Stimulated activated CD4-positive, alpha-beta T cell treated with anti-CD3 and anti-CD28 coated beads, Interleukin-15, amount 100 ng/mL, for 24 hours (primary cell): ENCODE measurements at regions not wholly inside any gene's neighbourhood (a gene's known extent, or its start where the extent isn't known, plus 50 kb on each side); places are given as distances from the start of the nearest gene placed in this dataset.
A peak's percentile ranks its signal among the peaks of the same experiment; 100 is the strongest.
"Not testable (repeated sequence)": the region's sequence is repeated elsewhere in the genome, so short reads cannot be mapped to it uniquely, and the experiment has no call there.

Experiments
- DNase-seq: peaks from one replicate; pipeline ENCODE4 v3.0.0-alpha.2; 2020

DNA sequence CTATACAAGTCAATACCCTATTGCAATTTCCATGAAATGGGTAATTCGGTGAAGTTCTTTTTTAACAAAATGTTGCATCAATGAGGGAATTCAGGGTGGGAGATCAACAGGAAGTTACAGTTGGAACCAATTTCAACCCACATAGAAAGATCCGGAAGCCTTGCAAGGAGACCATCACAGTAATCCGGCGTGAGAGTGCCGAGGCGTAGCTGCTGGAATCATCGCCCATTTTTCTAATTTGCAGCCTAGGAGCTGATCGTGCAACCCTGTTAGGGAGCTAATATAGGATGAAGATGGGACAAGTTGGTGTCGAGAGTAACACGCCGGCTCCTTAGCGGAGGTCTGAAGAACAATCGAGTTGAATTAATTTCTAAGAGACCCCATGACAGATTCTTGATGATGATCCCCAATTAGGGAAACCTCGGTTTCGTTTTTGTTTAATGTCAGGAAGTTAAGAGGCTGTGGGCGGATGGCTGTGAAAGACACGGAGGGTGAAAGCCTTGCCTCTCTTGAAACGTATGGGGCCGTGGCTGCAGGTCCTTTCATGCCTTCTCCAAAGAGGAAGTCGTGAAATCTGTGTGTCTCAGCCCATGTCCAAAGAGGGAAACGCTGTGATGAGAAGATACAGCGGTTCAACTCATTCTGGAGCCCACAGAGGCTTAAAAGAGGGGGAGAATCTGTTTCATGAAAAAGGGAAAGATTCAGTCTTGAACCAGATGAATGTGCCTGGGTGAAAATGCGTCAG is 51.2 kb upstream of the CARD11 start:
- peak; percentile 59 for DNase-seq

DNA sequence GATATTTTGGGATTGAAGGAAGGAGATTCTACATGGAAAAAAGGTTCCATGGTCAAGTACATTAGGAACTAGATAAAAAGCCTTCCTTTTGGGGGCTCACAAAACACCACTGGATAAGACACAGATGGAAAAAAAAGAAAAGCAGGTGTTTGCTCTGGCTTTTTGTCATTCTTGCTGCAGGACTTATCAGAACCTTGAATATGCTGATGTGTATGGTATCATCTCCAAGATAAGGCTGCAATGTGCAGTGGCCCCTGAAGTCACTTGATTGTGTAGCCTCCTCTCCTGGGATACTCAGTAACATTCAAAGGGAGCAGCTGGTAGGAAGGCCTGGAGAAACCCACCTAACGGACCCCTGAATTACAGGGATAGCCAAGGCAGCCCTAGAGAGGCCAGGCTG is 54.1 kb upstream of the CARD11 start:
- DNase-seq: no peak

DNA sequence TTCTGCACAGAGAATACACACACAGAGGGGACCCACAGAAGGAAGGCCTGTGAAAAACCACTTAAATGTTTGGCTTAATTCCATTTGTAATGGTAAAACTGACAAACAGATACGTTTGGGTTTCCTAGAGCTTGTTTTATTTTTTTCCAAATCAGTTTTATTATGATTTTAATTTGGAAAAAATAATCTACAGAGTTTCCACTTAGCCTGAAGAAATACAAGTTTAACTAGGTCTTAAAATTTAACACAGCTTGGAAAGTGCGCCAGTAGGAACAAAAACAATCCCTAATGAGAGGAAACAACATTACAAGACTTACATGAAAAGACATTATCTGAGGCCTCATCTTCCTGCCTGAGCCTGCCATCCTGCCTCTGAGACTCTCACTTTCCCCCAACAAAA is 58.5 kb upstream of the CARD11 start:
- DNase-seq: no peak

DNA sequence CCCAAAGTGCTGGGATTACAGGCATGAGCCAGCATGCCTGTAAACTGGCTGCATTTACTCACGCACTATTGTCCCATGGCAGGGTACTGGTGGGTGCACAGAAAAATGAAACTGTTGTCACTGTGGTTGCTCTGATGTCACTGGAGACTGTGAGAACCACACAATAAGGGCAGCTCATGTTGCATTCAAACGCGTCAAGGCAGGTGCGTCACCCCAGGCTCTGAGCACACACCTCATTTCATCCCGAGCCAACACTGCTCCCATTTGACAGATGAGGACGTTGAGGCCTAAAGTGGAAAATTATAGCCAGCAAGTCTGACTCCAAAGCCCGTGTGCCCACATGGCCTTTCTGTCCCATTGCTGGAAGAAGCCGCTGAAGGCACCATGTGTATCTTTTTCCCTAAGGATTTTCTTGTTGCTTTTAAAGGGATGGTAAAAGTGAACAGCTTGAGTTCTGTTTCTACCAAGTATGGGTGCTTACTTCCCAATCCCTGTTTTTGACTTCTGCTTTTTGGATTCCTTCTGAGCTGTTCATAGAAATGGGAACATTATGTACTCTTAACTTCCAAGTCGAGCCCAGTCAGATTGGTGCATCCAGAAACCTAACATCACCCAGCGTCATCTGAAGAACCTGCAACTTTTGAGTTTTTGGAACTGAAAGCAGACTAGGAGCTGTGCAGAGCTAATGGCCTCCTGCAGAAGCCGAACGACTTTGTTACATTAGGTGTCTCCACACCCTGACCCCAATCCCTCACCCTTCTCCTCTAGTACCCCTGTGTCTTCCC is 60.1 kb upstream of the CARD11 start:
- DNase-seq: no peak

DNA sequence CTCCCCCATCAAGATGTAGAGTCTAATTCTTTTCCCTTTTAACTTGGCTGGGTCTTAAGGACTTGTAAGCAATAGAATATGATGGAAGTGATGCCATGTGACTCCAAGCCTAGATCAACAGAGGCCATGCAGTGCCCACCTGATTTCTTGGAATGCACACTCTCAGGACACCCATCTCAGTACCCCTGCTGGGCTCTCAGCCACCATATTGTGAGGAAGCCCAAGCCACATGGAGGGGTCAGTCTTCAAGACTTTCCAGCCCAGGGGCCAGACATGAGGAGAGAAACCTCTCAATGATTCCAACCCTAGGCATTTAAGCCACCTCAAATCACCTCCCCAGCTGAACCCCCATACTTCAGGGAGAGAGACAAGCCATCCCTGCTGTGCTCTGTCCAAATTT is 62.2 kb upstream of the CARD11 start:
- DNase-seq: no peak

DNA sequence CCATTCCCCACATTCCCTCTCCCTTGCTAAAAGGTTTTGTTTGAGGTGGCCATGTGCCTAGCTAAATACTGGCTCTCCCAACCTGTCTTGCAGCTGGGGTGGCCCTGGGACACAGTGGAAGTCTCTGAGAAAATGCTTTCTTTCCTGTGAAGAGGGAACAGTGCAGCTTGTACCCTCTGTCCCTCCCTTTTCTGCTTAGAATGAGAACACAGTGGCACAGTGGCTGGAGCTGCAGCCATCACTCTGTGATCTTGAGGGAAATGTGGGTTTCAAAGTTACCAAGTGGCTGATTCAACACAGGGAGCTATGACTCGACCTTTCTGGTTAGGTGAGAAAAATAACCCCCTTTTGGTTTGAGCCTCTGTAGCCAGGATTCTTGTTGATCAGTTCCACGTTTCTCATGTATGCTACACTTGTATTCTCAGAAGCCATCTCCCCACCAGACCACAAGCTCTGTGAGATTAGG is 62.7 kb upstream of the CARD11 start:
- DNase-seq: peak; percentile 59

DNA sequence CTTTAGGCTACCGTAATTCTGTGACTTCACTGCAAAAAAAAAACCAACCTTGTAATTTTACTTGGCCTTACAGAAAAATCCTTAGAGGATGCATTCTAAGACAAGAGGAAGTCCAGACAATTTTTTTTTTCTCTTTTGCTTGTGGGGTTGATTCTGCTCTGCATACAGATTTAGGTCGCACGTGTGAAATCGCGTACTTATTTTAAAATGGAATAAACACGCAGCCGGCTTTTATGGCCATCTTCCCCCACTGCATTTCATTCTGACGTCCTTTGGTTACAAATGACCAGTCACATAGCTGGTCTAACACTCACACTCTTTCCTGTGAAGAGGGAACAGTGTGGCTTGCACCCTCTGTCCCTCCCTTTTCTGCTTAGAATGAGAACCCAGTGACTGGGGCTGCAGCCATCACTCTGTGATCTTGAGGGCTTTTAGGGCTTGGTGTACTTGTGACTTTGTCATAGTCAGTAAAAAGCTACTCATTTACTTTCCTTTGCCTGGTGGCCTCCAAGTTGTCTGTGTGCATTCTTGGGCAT is 63.6 kb upstream of the CARD11 start:
- no peak for DNase-seq

DNA sequence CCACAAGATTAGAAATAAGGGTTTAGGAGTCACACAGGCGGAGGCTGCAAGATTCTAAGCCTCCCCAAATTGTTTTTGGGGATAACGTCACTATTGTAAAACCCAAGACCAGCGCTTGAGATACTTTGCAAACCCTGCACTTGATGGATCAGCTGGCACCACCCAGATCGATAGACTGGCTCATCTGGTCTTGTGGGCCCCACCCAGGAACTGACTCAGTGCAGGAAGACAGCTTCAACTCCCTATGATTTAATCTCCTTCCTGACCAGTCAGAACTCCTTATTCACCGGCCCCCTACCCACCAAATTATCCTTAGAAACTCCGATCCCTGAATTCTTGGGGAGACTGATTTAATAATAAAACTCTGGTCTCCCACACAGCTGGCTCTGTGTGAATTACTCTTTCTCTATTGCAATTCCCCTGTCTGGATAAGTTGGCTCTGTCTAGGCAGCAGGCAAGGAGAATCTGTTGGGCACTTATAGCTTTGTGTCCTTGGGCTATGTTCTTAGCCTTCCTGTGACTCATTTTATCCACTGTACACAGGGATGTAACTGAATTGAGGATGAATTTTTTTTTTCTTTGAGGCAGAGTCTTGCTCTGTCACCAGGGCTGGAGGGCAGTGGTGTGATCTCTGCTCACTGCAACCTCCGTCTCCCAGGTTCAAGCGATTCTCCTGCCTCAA is 64.4 kb upstream of the CARD11 start:
- no peak for DNase-seq

DNA sequence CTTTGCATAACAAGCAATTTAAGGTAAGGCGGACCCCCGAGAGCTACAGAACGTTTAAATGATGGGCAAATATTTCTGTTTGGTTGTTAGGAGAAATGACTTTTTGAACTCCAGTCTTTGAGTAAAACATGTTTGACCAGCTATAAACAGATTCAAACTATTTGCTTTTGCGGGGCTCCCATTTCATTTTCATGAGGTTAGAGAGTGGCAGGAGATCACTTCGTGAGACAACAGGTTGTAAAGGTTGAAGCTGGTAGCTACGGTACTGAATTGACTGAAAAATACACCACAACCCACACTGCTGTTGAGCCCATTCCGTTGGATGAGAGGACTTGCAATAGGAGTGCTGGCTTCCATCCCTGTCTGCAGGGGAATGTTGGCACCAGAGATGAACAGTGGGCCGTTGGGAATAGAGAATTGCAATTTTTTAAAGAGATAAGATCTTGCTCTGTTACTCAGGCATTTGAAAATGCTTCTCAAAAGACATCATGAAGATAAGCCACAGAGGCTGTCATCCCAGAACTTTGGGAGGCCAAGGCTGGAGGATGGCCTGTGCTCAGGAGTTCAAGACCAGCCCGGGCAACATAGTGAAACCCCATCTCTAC is 65.7 kb upstream of the CARD11 start:
- DNase-seq: no peak

DNA sequence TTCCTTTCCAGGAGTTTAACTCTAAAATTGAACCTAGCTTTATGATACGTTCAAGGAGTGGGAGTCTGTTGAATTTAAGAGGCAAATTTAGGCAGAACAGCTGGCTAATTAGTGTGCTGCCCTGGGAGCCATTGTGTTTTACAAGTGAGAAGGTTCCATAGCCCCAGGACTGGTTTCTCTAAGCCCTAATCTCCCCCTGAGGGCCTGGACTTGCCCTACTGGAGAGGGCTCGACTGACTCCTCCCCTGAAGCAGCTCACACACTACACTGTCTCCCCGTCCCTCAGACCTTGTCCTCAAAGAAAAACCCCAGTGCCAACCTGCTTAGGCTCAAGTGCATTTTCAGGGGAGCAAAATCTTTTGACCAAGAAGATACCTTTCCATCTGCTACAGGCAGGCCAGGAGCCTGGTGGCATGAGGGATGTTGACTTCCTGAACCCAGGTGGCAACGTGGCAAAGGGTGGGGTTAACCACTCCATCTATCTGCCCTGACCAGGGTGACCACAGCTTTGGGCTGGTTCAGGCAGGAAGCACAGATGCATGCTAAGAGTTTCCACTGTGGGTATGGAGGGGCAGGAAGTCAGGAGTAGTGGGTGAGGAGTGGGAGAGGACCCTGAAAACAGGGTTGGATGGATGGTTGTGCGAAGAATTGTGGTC is 68.9 kb upstream of the CARD11 start:
- DNase-seq: peak; percentile 35

DNA sequence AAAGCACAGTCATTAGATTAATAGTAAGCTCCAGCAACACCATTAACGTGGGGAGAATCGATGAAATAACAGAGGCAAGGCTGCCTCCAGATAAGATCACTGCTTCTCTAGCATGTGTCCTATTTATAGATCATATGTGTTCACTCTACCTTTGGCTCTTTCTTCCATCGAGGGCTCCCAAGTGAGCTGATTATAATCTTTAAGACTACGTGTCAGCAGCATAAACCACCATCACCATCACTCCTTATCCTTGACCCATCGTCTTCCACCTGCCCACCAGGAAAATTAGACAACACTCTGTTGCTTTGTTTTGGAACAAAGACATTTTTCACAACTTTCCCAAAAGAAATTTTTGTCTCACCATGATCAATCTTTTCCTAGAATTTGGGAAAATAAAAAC is 71.2 kb upstream of the CARD11 start:
- DNase-seq: no peak

DNA sequence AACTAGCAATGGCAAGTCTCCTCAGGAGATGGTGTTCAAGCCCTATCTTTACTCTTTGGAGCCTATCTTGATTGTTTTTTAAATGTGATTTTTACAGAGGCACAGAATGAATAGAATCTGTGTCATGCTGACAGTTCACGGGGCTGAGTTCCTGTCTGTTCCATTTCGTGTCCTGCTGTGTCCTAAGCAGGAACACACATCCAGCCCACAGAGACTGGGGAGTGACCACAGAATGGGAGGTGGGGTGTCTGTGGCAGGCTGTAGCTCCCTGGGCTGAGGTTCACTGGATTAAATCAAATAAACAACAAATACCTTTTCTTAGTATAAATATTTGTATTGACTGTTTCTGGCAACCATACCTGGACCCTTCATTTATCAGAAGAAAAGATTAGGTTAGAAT is 73.4 kb upstream of the CARD11 start:
- DNase-seq: no peak

DNA sequence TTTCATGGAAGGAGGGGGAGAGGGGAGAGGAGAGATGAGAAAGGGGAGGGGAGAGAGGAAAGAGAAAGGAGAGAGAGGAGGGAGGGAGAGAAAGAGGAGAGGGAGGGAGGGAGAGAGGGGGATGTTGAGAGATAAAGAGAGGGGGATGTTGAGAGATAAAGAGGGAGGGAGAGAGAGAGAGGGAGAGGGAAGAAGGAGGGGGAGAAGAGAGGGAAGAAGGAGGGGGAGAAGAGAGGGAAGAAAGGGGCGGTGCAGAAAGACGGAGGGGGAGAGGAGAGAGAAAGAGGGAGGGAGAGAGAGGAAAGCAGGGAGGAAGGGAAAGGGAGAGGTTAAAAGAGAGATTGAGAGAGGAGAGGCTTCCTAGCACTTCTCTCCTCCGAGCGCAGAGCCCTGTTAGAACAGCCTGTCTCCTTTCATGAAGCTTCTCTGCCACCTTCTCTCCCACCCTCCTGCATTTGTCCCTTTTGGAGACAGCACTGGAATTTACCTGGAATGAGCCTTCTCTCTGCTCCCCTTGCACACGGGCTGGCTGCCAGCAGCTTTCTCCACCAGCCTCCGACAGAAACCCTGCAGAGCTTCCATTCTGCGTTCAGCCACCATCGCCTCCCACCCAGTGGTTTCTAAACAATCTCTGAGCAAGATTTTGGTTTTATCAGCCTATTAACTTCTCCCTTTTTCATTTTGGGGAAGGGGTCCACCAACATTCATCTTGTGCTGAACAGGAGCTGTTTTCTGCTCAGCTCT is 74.0 kb upstream of the CARD11 start:
- DNase-seq: no peak

DNA sequence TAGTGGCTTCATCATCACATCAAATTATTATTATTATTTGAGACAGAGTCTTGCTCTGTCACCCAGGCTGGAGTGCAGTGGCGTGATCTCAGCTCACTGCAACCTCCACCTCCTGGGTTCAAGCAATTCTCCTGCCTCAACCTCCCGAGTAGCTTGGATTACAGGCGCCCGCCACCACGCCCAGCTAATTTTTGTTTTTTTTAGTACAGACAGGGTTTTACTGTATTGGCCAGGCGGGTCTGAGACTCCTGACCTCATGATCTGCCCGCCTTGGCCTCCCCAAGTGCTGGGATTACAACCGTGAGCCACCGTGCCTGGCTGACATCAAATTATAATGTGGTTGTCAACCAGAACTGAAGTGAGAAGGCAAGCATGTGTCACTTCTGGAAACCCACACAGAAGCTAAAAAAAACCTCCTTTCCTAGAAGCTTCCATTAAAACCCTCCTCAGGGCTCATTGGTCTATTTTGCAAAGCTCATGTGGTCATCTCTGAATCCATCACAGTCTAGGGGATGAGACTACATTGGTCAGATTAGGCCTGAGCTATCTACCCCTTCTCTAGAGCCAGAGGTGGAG is 75.8 kb upstream of the CARD11 start:
- not testable (repeated sequence) for DNase-seq

DNA sequence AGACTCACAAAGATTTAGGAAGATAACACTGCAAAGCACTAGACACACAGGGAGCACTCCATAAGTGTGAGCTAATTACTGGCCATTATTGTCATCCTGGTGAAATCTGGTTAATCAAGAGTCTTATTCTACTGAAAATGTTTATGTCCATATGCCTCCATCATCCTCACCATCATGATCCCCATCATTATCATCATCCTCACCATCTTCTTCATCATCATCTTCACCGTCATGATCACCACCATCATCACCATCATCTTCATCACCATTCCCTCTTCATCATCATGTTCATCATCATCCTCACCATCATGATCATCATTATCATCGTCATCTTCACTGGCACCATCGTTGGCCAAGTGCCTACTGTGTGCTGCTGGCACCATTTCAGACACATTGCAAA is 76.3 kb upstream of the CARD11 start:
- no peak for DNase-seq

DNA sequence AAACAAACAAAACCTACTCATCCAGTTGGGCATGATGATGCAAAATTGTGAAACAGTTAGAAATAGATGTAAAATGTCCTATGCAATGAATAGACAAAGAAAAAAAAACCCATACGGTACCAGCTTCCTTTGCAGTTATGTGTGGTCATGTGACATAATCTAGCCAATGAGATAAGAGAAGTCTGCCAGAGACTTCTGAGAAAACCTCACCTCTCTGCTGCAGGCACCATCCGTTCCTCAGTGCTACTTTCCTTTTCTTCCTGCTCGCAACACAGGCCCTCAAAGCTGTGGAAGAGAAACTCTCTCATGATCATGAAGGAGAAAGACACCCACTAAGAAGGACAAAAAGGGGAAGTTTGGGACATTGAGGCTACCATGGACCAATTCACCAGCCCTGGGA is 76.8 kb upstream of the CARD11 start:
- no peak for DNase-seq

DNA sequence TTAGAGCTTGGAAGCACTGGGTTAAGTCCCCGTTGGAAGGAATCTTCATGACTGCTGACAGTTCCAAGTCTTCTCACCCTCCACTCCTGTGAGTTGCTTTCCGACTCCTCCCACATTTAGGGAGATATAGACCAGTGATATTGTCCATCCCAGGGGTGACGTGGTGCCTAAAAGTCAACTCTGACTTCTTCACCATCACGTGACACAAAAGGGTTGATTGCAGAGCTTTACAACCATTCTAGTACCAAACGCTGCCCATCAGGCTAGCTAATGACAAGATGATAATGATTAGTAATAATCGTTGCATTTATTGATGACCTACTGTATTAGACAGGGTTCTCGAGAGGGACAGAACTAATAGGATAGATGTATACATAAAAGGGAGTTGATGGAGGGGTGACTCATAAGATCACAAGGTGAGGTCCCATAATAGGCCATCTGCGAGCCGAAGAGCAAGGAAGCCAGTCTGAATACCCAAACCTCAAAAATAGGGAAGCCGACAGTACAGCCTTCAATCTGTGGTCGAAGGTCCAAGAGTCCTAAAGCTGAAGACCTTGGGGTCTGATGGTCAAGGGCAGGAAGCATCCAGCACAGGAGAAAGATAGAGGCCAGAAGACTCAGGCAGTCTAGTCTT is 85.3 kb upstream of the CARD11 start:
- no peak for DNase-seq

DNA sequence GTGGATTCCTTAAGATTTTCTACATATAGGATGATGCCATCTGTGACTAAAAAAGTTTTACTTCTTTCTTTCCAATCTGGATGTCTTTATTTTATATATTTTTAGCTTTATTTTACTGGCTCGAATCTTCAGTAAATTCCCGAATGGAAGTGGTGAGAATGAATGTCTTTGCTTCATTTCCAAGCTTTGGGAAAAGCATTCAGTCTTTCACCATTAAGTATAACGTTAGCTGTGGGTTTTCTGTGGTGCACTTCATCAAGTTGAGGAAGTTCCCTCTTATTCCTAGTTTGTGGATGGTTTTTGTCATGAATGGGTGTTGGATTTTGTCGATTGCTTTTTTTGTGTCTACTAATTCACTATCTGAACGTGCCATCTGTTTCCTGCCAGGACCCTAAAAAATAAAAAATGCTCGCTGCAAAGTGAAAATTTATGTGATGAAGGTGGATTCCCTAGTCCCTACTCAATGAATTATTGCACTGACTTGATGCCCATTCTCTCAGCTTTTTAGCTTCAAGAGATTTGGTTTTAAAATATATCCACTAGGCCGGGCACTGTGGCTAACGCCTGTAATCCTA is 90.2 kb upstream of the CARD11 start:
- DNase-seq: no peak

DNA sequence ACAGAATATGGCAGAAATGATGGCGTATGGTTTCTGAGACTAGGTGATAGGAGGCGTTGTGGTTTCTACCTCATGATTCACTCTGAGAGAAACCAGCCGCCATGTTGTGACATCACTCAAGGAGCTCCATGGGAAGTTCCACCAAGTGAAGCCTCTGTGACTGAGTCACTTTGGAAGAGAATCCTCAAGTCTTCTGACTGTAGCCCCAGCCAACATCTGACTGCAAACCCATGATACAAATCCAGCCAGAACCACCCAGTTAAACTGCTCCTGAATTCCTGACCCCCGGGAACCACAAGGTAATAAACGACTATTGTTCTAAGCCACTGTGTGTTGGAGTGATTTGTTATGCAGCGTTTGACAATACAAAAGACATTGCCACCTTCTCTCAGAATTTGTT is 91.1 kb upstream of the CARD11 start:
- peak; percentile 43 for DNase-seq

DNA sequence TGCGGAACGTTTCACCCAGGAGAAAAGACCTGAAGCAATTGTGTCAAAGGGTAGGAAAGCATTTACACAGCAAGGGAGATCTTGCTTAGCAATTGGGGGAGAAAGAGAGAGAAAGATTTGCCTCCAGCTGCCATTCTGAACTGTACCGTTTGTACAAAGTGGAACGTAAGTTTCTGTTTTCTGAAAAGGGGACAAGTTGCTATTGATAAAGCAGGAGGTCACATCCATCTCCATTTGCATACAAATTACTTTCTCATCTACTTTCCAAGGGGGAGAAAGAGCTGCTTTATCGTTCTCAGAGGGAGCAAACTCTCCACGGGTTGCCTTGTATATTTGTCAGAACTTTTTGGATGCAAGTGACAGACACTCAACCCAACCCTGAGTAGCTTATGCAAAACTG is 92.0 kb upstream of the CARD11 start:
- no peak for DNase-seq

DNA sequence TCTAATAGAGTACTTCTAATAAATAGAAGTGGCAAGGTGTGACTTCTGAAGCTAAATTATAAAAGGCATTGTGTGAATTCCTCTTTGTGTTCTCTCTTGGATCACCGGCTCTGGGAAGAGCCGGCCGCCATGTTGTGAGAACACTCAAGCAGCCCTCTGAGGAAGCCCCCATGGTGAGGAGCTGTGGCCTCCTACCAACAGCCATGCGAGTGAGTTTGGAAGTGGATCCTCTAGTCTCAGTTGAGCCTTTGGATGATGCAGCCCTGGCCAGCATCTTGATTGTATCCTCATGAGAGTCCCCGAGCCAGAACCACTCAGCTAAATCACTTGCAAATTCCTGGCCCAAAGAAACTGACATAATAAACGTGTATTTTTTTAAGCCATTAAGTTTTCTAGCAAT is 94.5 kb upstream of the CARD11 start:
- no peak for DNase-seq
